Tibial nerve (tissue), 4 donors: ENCODE measurements at regions not wholly inside any gene's neighbourhood (a gene's known extent, or its start where the extent isn't known, plus 50 kb on each side); places are given as distances from the start of the nearest gene placed in this dataset.

ENCODE experiments used
- DNase-seq, 2 donors: peaks; one replicate each; pipeline ENCODE4 v3.0.0-alpha.2; 2019; ENCODE audit warnings: low spot score in 2 of 2
- H3K27ac ChIP-seq, 4 donors: fragments of 200-600 bp; sonication (generic) in 3 of 4; one replicate each; pipeline ENCODE4 v1.5.1; 2017 to 2019; ENCODE audit warnings: mild to moderate bottlenecking in 1 of 4
- H3K27me3 ChIP-seq, 2 donors: fragments of 200-600 bp; sonication (generic) in 1 of 2; one replicate each; pipeline versions ENCODE4 v1.5.1 to v1.6.0; 2017 to 2019
- H3K36me3 ChIP-seq, 3 donors: fragments of 200-600 bp; sonication (generic); one replicate each; pipeline ENCODE4 v1.5.1; 2018 to 2019
- H3K4me1 ChIP-seq, 4 donors: fragments of 200-600 bp; sonication (generic) in 3 of 4; one replicate each; pipeline ENCODE4 v1.5.1; 2017 to 2019
- H3K4me3 ChIP-seq, 4 donors: fragments of 200-600 bp; sonication (generic) in 3 of 4; one replicate each; pipeline ENCODE4 v1.5.1; 2017 to 2019; ENCODE audit warnings: mild to moderate bottlenecking in 1 of 4, moderate library complexity in 1 of 4
- H3K9me3 ChIP-seq, 4 donors: fragments of 200-600 bp; sonication (generic) in 3 of 4; one replicate each; pipeline ENCODE4 v1.5.1; 2017 to 2019
- CTCF ChIP-seq, 5 experiments: fragments of 200-600 bp in 3 of 5; fragments of 450-650 bp in 2 of 5; sonication (generic) in 3 of 5; IDR thresholded peaks; one replicate each; pipeline ENCODE4 v1.5.1; 2016 to 2019; ENCODE audit warnings: antibody characterized with exemption in 5 of 5, mild to moderate bottlenecking in 3 of 5, moderate library complexity in 2 of 5
- EP300 ChIP-seq, 2 donors: sonication (generic); formaldehyde crosslinking; IDR thresholded peaks; one replicate each; pipeline ENCODE4 v1.6.1; 2017; ENCODE audit warnings: antibody characterized with exemption in 2 of 2, mild to moderate bottlenecking in 1 of 2
- POLR2A ChIP-seq, 2 donors: fragments of 450-650 bp; IDR thresholded peaks; one replicate each; pipeline ENCODE4 v1.6.1; 2017; ENCODE audit warnings: antibody characterized with exemption in 2 of 2, mild to moderate bottlenecking in 2 of 2, moderate library complexity in 2 of 2
- WGBS, 2 donors: methylation state at CpG; one replicate each; pipeline ENCODE4 v1.1.5; 2018; 5-methylcytosine and 5-hydroxymethylcytosine counted together

GRCh38 chr9:10705383-10705782 lies 92.6 kb upstream of the PTPRD start:
- 16 to 38% methylated on average over 1 of the region's 1 CpG for WGBS, 2 donors
- Histone ChIP-seq H3K36me3 (no peaks in the 10 kb centered on the region), H3K4me1 (no peaks in the 10 kb centered on the region), H3K9me3 (no peaks in the 10 kb centered on the region), H3K27ac (no peak overlapping the region), H3K4me3 (no peak overlapping the region), H3K27me3 (no peaks in the 10 kb centered on the region)
- no peak for TF ChIP-seq POLR2A (IDR thresholded peaks at IDR 0.05)
- no peak for TF ChIP-seq EP300 (IDR thresholded peaks at IDR 0.05)
- TF ChIP-seq CTCF (IDR thresholded peaks at IDR 0.05) = no peak
- DNase-seq = no peak

- H3K4me1 ChIP-seq = no peaks in the 10 kb centered on the region
- no peak for TF ChIP-seq POLR2A (IDR thresholded peaks at IDR 0.05)
- no peak for TF ChIP-seq EP300 (IDR thresholded peaks at IDR 0.05)
- no peak for TF ChIP-seq CTCF (IDR thresholded peaks at IDR 0.05)
- H3K4me3 ChIP-seq = no peak overlapping the region
- no peak overlapping the region for H3K27ac ChIP-seq
- no peaks in the 10 kb centered on the region for H3K27me3 ChIP-seq
- H3K36me3 ChIP-seq = no peaks in the 10 kb centered on the region
- 43 to 47% methylated on average over 3 of the region's 3 CpGs for WGBS, 2 donors
- no peaks in the 10 kb centered on the region for H3K9me3 ChIP-seq
- no peak for DNase-seq
Observed at GRCh38 chr9:10706788-10707187, 94.0 kb upstream of the PTPRD start.

- TF ChIP-seq POLR2A (IDR thresholded peaks at IDR 0.05) = no peak
- no peak for TF ChIP-seq CTCF (IDR thresholded peaks at IDR 0.05)
- TF ChIP-seq EP300 (IDR thresholded peaks at IDR 0.05) = no peak
- H3K4me3 ChIP-seq = no peak overlapping the region
- no peaks in the 10 kb centered on the region for H3K27me3 ChIP-seq
- H3K9me3 ChIP-seq = no peaks in the 10 kb centered on the region
- no peak overlapping the region for H3K27ac ChIP-seq
- H3K4me1 ChIP-seq = no peaks in the 10 kb centered on the region
- no peaks in the 10 kb centered on the region for H3K36me3 ChIP-seq
- no peak for DNase-seq
Observed at GRCh38 chr9:10721301-10721700, 108.5 kb upstream of the PTPRD start.

GRCh38 chr9:10729213-10729612 lies 116.4 kb upstream of the PTPRD start:
- H3K27ac ChIP-seq = no peak overlapping the region
- H3K36me3 ChIP-seq = no peaks in the 10 kb centered on the region
- no peaks in the 10 kb centered on the region for H3K9me3 ChIP-seq
- H3K4me3 ChIP-seq = no peak overlapping the region
- no peak for DNase-seq
- H3K4me1 ChIP-seq = no peaks in the 10 kb centered on the region
- H3K27me3 ChIP-seq = no peaks in the 10 kb centered on the region
- TF ChIP-seq POLR2A (IDR thresholded peaks at IDR 0.05) (no peak), EP300 (IDR thresholded peaks at IDR 0.05) (no peak)

GRCh38 chr9:10744669-10745068 lies 131.9 kb upstream of the PTPRD start:
- Histone ChIP-seq H3K27me3 (no peaks in the 10 kb centered on the region), H3K4me1 (no peaks in the 10 kb centered on the region), H3K36me3 (no peaks in the 10 kb centered on the region), H3K4me3 (no peak overlapping the region), H3K9me3 (no peaks in the 10 kb centered on the region), H3K27ac (no peak overlapping the region)
- DNase-seq = no peak
- TF ChIP-seq POLR2A (IDR thresholded peaks at IDR 0.05) (no peak), EP300 (IDR thresholded peaks at IDR 0.05) (no peak), CTCF (IDR thresholded peaks at IDR 0.05) (no peak)
- WGBS, 2 donors = 40 to 45% methylated on average over 2 of the region's 2 CpGs

GRCh38 chr9:10753474-10753873 lies 140.7 kb upstream of the PTPRD start:
- TF ChIP-seq POLR2A (IDR thresholded peaks at IDR 0.05) (no peak), EP300 (IDR thresholded peaks at IDR 0.05) (no peak), CTCF (IDR thresholded peaks at IDR 0.05) (no peak)
- Histone ChIP-seq H3K4me3 (no peak overlapping the region), H3K27ac (no peak overlapping the region), H3K9me3 (peaks cover 0 to 5% (median 0%) of the 10 kb centered on the region in 4 donors), H3K27me3 (no peaks in the 10 kb centered on the region), H3K36me3 (no peaks in the 10 kb centered on the region), H3K4me1 (no peaks in the 10 kb centered on the region)
- no peak for DNase-seq
- whole genome bisulfite sequencing, 2 donors = 57 to 65% methylated on average over 2 of the region's 2 CpGs
